ENCODE measurements at regions not wholly inside any gene's neighbourhood (a gene's known extent, or its start where the extent isn't known, plus 50 kb on each side); places are given as distances from the start of the nearest gene placed in this dataset.

DNA sequence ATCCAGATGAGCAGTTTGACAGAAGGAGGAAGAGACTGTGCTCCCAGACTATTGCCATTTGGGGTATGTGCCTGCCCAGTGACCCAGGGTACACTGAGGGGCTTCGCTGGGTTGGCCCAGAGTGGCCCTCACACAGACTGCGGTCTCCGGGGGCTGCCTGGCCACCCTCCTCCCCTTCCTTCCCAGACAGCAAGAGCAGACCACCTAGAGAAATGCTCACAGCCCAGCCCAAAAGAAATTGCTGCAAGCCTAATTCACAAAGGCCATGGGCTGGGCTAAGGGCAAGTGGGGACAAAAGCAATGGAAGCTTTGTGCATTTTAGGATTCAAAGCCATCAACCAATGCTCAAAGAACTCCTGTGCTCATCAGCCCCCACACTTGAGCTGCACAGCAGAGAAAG is 277.6 kb downstream of the CDC5L start:
- H3K9me3 Mint-ChIP-seq (ENCODE audit: unreplicated experiment) = no peaks in the 10 kb centered on the region
- peaks cover 3% of the 10 kb centered on the region for H3K27me3 Mint-ChIP-seq (ENCODE audit: insufficient read depth, unreplicated experiment)
- no peaks in the 10 kb centered on the region for H3K4me1 ChIP-seq
- TF ChIP-seq, protein P1, sequence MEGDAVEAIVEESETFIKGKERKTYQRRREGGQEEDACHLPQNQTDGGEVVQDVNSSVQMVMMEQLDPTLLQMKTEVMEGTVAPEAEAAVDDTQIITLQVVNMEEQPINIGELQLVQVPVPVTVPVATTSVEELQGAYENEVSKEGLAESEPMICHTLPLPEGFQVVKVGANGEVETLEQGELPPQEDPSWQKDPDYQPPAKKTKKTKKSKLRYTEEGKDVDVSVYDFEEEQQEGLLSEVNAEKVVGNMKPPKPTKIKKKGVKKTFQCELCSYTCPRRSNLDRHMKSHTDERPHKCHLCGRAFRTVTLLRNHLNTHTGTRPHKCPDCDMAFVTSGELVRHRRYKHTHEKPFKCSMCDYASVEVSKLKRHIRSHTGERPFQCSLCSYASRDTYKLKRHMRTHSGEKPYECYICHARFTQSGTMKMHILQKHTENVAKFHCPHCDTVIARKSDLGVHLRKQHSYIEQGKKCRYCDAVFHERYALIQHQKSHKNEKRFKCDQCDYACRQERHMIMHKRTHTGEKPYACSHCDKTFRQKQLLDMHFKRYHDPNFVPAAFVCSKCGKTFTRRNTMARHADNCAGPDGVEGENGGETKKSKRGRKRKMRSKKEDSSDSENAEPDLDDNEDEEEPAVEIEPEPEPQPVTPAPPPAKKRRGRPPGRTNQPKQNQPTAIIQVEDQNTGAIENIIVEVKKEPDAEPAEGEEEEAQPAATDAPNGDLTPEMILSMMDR (IDR thresholded peaks at IDR 0.05; ENCODE audit: insufficient read depth in 1 of 2, low read depth in 1 of 2, low read length in 1 of 2, severe bottlenecking in 1 of 2, unreplicated experiment in 1 of 2) = no peak
- no peak overlapping the region for H3K4me3 ChIP-seq (ENCODE audit: low read depth, low read length)
- no peaks in the 10 kb centered on the region for H3K4me1 Mint-ChIP-seq (ENCODE audit: low read depth, unreplicated experiment)
- no peak overlapping the region for H3K4me3 Mint-ChIP-seq (ENCODE audit: unreplicated experiment)
- no peaks in the 10 kb centered on the region for H3K36me3 ChIP-seq (ENCODE audit: control insufficient read depth, insufficient read depth, low read length)
- no peak for DNase-seq
- CTCF ChIA-PET = interaction anchor here (0.8 kb wide), 1 partner anchor 35 kb away, joined by 3 read pairs; no protein-coding TSS in a partner anchor
- intact Hi-C loops (cut with micrococcal nuclease; ENCODE audit: unreplicated experiment) = no loop called here
- no peaks in the 10 kb centered on the region for H3K9me3 ChIP-seq
- H3K27me3 ChIP-seq (replicated peaks; ENCODE audit: control insufficient read depth, insufficient read depth, low read length) = no peaks in the 10 kb centered on the region
- H3K27ac Mint-ChIP-seq (ENCODE audit: unreplicated experiment) = no peak overlapping the region
- POLR2A ChIA-PET = no interaction called here
- H3K36me3 Mint-ChIP-seq (ENCODE audit: insufficient read depth, unreplicated experiment) = no peaks in the 10 kb centered on the region
- no TSS peak for BruUV-seq (replicated peaks)

DNA sequence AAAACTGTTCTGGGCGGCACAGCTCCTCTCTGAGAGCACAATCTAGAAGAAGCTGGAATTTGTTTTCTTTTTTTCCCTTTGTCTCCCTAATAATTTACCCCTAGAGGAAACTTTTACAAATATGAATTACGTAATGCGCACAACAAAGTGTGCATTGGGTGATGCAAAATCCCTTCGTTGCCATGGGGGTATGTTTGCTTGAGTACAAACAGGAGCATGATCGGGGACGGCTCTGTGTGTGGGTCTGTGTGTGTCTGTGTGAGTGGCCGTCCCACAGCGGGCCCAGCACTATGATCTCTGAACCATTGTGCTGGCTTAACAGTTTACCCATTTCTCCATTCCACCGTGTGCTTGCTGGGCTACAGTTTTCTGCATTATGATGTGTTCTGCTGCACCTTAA is 278.2 kb downstream of the CDC5L start:
- Mint-ChIP-seq H3K4me1 (ENCODE audit: low read depth, unreplicated experiment) (no peaks in the 10 kb centered on the region), H3K36me3 (ENCODE audit: insufficient read depth, unreplicated experiment) (no peaks in the 10 kb centered on the region), H3K27ac (ENCODE audit: unreplicated experiment) (no peak overlapping the region), H3K27me3 (ENCODE audit: insufficient read depth, unreplicated experiment) (peaks cover 3% of the 10 kb centered on the region), H3K4me3 (ENCODE audit: unreplicated experiment) (no peak overlapping the region), H3K9me3 (ENCODE audit: unreplicated experiment) (no peaks in the 10 kb centered on the region)
- CTCF ChIA-PET = interaction anchor here (0.8 kb wide), 1 partner anchor 35 kb away, joined by 3 read pairs; no protein-coding TSS in a partner anchor
- TF ChIP-seq, protein P1 (IDR thresholded peaks at IDR 0.05; ENCODE audit: insufficient read depth in 1 of 2, low read depth in 1 of 2, low read length in 1 of 2, severe bottlenecking in 1 of 2, unreplicated experiment in 1 of 2) = no peak
- no peaks in the 10 kb centered on the region for H3K9me3 ChIP-seq
- no peaks in the 10 kb centered on the region for H3K36me3 ChIP-seq (ENCODE audit: control insufficient read depth, insufficient read depth, low read length)
- POLR2A ChIA-PET = no interaction called here
- no peak for DNase-seq
- no peak overlapping the region for H3K4me3 ChIP-seq (ENCODE audit: low read depth, low read length)
- no peaks in the 10 kb centered on the region for H3K27me3 ChIP-seq (replicated peaks; ENCODE audit: control insufficient read depth, insufficient read depth, low read length)
- no TSS peak for BruUV-seq (replicated peaks)
- intact Hi-C loops (cut with micrococcal nuclease; ENCODE audit: unreplicated experiment) = no loop called here
- H3K4me1 ChIP-seq = no peaks in the 10 kb centered on the region

DNA sequence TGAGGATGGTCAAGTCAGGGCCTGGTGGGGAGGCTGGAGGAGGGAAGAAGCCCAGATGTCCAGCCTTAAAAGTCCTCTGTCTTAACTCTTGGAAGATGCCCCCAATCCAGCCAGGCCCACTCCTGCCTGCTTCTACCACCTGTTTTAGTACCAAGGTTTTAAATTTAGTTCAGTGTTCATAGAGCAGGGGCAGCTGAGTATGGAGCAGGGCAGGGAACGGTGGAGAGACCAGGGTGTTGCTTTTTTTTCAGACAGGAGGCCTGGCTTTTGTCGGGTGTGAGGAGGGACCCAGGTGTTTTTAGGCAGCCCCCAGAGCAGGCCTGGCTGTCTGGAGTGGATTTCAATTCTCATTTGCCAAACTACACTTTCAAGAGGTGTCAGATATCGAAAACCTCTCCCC is 278.8 kb downstream of the CDC5L start:
- no peak overlapping the region for H3K27ac Mint-ChIP-seq (ENCODE audit: unreplicated experiment)
- CTCF ChIA-PET = no interaction called here
- TF ChIP-seq, protein P1 (IDR thresholded peaks at IDR 0.05; ENCODE audit: insufficient read depth in 1 of 2, low read depth in 1 of 2, low read length in 1 of 2, severe bottlenecking in 1 of 2, unreplicated experiment in 1 of 2) = no peak
- Histone ChIP-seq H3K36me3 (ENCODE audit: control insufficient read depth, insufficient read depth, low read length) (no peaks in the 10 kb centered on the region), H3K9me3 (no peaks in the 10 kb centered on the region), H3K4me3 (ENCODE audit: low read depth, low read length) (no peak overlapping the region), H3K27me3 (replicated peaks; ENCODE audit: control insufficient read depth, insufficient read depth, low read length) (no peaks in the 10 kb centered on the region), H3K4me1 (no peaks in the 10 kb centered on the region)
- H3K4me1 Mint-ChIP-seq (ENCODE audit: low read depth, unreplicated experiment) = no peaks in the 10 kb centered on the region
- no peak overlapping the region for H3K4me3 Mint-ChIP-seq (ENCODE audit: unreplicated experiment)
- no TSS peak for BruUV-seq (replicated peaks)
- no peaks in the 10 kb centered on the region for H3K9me3 Mint-ChIP-seq (ENCODE audit: unreplicated experiment)
- no peaks in the 10 kb centered on the region for H3K36me3 Mint-ChIP-seq (ENCODE audit: insufficient read depth, unreplicated experiment)
- POLR2A ChIA-PET = no interaction called here
- no peak for DNase-seq
- intact Hi-C loops (cut with micrococcal nuclease; ENCODE audit: unreplicated experiment) = no loop called here
- H3K27me3 Mint-ChIP-seq (ENCODE audit: insufficient read depth, unreplicated experiment) = peaks cover 3% of the 10 kb centered on the region
